Fibroblast of villous mesenchyme (primary cell): ENCODE measurements at regions not wholly inside any gene's neighbourhood (a gene's known extent, or its start where the extent isn't known, plus 50 kb on each side); places are given as distances from the start of the nearest gene placed in this dataset.

ENCODE experiments used
- DNase-seq: peaks from one replicate; pipeline ENCODE4 v3.0.0-alpha.2; 2010; ENCODE audit warnings: low read depth
- H3K4me3 ChIP-seq: 2 replicates; pipeline ENCODE4 v1.5.1; 2011; ENCODE audit warnings: low read depth, mild to moderate bottlenecking, low read length
- TF ChIP-seq, protein P1 (sequence below): IDR thresholded peaks from 2 replicates; pipeline ENCODE4 v1.5.1; 2012; ENCODE audit warnings: low read depth, mild to moderate bottlenecking, low read length; ENCODE audit not compliant: insufficient read depth

DNA sequence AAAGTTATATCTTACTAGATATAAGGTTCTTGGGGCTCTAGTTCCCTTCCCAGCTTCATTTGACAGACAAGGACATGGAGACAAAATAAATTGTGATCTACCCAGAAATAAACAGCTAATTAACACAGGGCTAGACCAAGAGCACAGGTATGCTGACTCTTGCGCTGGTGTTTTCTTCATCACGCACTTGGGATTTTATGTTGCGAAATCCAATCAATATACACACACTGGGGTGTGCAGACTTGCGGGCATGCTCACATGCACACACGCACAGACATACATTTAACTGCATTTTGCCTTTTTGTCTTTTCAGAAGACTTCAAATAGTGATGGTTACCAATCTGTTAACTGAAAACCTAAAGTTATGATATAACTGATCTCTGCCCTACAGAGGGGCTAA lies 91.2 kb downstream of the LRATD1 start:
- no peak for DNase-seq
- TF ChIP-seq, protein P1, sequence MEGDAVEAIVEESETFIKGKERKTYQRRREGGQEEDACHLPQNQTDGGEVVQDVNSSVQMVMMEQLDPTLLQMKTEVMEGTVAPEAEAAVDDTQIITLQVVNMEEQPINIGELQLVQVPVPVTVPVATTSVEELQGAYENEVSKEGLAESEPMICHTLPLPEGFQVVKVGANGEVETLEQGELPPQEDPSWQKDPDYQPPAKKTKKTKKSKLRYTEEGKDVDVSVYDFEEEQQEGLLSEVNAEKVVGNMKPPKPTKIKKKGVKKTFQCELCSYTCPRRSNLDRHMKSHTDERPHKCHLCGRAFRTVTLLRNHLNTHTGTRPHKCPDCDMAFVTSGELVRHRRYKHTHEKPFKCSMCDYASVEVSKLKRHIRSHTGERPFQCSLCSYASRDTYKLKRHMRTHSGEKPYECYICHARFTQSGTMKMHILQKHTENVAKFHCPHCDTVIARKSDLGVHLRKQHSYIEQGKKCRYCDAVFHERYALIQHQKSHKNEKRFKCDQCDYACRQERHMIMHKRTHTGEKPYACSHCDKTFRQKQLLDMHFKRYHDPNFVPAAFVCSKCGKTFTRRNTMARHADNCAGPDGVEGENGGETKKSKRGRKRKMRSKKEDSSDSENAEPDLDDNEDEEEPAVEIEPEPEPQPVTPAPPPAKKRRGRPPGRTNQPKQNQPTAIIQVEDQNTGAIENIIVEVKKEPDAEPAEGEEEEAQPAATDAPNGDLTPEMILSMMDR, result no peak
- H3K4me3 ChIP-seq, result no peak overlapping the region

DNA sequence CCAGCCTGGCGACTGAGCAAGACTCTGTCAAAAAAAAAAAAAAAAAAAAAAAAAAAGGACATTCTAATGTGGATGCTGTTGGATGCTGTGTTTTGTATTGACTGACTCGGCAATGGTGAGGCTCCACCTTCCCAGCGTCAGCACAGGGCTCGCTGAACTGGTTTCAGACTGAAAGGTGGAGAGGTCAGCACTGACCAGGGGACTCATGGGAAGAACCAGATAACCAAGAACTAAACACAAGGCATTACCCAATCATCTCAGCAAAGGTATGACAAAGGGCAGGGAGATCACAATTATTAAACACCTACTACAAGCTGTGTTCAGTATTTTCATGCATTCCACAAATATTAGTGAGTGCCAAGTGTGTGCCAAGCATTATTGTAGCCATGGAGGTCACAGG lies 103.2 kb downstream of the LRATD1 start:
- no peak overlapping the region for H3K4me3 ChIP-seq
- TF ChIP-seq, protein P1, result no peak
- no peak for DNase-seq

DNA sequence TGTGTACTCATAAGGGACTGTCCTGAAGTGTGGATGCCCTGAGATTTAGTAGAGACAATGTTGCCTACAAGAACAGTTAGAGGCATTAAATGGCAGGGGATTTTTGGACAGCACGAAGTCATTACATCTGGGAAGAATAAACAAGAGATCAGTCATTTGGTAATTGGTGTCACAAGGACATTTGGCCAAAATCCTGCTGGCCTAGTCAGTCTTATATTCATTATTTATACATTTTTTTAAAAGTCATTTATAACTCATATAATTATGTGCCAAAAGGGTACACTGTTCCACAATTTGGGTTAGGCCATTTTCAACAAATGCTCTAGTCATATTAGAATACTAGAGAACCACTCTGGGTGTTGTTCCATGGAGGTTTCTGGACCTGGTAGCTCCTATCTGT lies 104.7 kb downstream of the LRATD1 start:
- no peak for DNase-seq

DNA sequence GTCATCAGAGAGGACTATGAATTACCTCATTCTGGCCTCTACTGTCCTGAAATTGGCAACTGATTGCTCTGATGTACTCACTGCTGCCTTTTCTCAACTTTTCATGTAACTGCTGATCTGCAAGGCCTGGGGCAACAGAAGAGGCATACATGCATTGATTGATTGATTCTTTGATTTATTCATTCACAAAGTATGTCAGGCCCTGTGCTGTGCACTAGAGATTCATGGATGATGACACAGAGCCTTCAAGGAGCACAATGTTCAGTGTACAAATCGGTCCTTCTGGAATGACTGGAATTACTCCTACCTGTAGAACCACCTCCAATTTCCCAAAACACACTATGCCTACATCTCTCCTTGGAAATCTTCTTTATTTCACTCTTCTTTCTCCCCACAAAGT lies 111.3 kb downstream of the LRATD1 start:
- DNase-seq, result no peak
- no peak overlapping the region for H3K4me3 ChIP-seq
- TF ChIP-seq, protein P1, result no peak

More for the DNA sequence above, 104.7 kb downstream of the LRATD1 start:
- no peak overlapping the region for H3K4me3 ChIP-seq
- TF ChIP-seq, protein P1, result no peak

DNA sequence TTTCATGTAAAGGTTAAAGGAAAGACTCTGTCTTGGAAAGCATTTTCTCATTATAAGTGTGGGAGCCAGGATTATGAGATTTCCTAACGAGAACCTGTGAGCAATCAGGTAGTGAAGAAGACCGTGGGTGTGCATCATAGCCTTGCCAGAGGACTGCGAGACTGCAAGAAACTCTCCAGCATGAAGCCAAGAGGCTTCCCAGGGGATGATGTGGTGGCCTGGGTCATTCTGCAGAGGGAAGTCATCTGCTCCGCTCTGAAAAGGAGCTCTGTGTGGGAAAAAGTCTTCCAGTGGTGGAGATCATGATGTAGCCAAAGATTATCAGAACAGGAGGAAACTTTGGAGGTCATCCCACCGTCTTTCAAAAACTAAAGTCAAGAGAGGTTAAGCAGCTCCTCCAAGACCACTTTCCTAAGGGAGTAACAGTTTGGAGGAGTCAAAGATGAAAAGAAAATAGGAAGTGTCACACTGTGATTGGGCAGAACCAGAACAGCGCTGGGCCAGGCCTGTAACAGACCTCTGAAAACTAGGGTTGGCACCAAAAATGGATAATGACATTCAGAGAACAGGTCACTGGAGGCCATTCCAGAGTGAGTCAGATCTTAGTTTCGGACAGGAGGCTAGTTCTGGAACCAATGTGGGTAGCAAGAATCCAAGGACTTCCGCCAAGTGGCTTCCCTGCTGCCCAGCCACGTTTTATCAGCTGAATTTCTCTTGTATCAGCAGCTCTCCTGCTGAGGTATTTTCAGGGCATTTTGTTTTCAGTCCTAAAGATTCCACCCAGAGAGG lies 113.0 kb downstream of the LRATD1 start:
- no peak overlapping the region for H3K4me3 ChIP-seq
- no peak for DNase-seq
- TF ChIP-seq, protein P1, result no peak

DNA sequence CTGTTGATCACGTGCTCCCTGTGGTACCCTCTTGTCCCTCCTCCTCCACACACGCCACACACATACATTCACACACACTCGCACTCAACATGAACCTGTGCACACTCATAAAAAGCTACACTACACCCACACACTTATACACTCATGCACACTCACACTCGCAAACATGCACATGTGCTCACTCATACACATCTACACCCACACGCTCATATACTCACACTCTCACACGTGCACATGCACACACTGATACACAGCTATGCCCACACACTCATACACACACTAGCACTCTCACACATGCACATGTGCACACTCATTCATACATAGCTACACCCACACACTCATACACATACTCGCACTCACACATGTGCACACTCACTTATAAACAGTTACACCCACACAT lies 113.6 kb downstream of the LRATD1 start:
- no peak for DNase-seq
- TF ChIP-seq, protein P1, result no peak
- H3K4me3 ChIP-seq, result no peak overlapping the region

DNA sequence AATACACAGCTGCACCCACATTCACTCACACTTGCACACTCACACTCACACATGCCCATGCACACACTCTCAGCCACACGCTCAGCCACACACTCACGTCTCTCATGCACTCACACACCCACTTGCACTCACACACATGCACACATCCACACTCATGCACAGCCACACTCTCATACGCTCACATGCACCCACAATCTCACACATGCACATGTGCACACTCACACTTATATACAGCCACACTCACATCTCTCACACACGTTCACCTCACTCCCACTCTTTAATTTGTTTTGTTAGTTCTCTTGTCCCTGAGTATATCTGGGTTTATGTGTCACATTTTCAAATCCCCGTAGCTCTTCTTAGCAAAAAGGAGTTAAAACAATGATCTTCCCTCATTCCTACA lies 114.9 kb downstream of the LRATD1 start:
- DNase-seq, result no peak
- TF ChIP-seq, protein P1, result no peak
- no peak overlapping the region for H3K4me3 ChIP-seq
